Stimulated activated CD4-positive, alpha-beta T cell treated with anti-CD3 and anti-CD28 coated beads, Interleukin-15, amount 100 ng/mL, for 48 hours (primary cell): ENCODE measurements at regions not wholly inside any gene's neighbourhood (a gene's known extent, or its start where the extent isn't known, plus 50 kb on each side); places are given as distances from the start of the nearest gene placed in this dataset.
"Not testable (repeated sequence)": the region's sequence is repeated elsewhere in the genome, so short reads cannot be mapped to it uniquely, and the experiment has no call there.

ENCODE experiments used
- DNase-seq, 2 donors: peaks; one replicate each; pipeline ENCODE4 v3.0.0-alpha.2; 2020; ENCODE audit warnings: low read depth in 2 of 2

- DNase-seq = not testable (repeated sequence)
Observed at GRCh38 chrY:3491423-3491822, 87.4 kb upstream of the TGIF2LY start.

- DNase-seq = not testable (repeated sequence)
Observed at GRCh38 chrY:3494539-3494938, 84.3 kb upstream of the TGIF2LY start.

- DNase-seq = peak in 1 of 2 donors; percentile 1
Observed at GRCh38 chrY:3527040-3527439, 51.8 kb upstream of the TGIF2LY start.
